CD4-positive, alpha-beta T cell (primary cell): ENCODE measurements at regions not wholly inside any gene's neighbourhood (a gene's known extent, or its start where the extent isn't known, plus 50 kb on each side); places are given as distances from the start of the nearest gene placed in this dataset.

Source experiments
- ATAC-seq: fragments of 200-7000 bp; cut with Tn5 transposase; one replicate; pipeline ENCODE4 v1.10.0; 2022; ENCODE audit warnings: mild to moderate bottlenecking; ENCODE audit not compliant: poor library complexity
- CTCF ChIA-PET: fragments of 350-600 bp; sonication (Branson Sonifier 250); formaldehyde crosslinking; loops from one replicate; lab custom pipeline; 2021; ENCODE audit warnings: antibody characterized with exemption, inconsistent platforms; lab: Charles Lee
- POLR2A ChIA-PET: fragments of 350-600 bp; sonication (Branson Sonifier 250); formaldehyde crosslinking; loops from one replicate; lab custom pipeline; 2021; ENCODE audit warnings: antibody characterized with exemption, inconsistent platforms; lab: Charles Lee
- DNase-seq, 14 experiments: peaks; one replicate each; pipeline ENCODE4 v3.0.0-alpha.2; 2013 to 2020; ENCODE audit warnings: mixed read lengths in 2 of 14
- H3K27ac ChIP-seq, 2 donors: one replicate each; pipeline versions ENCODE4 v1.5.1 to v1.7.0; 2013; ENCODE audit warnings: low read length in 2 of 2, low read depth in 1 of 2, mild to moderate bottlenecking in 1 of 2
- H3K27me3 ChIP-seq, 2 experiments: 1 replicate in 1 of 2; 2 replicates in 1 of 2; pipeline versions ENCODE4 v1.6.1 to v1.7.0; 2013; ENCODE audit warnings: low read length in 2 of 2, control low read depth in 1 of 2, mild to moderate bottlenecking in 1 of 2, moderate library complexity in 1 of 2; ENCODE audit not compliant: insufficient read depth in 2 of 2, control insufficient read depth in 1 of 2
- H3K36me3 ChIP-seq: one replicate; pipeline ENCODE4 v1.6.1; 2013; ENCODE audit warnings: low read length, control low read depth; ENCODE audit not compliant: insufficient read depth
- H3K4me1 ChIP-seq: one replicate; pipeline ENCODE4 v1.6.1; 2013; ENCODE audit warnings: low read length, control low read depth; ENCODE audit not compliant: insufficient read depth
- H3K4me3 ChIP-seq: one replicate; pipeline ENCODE4 v1.5.1; 2013; ENCODE audit warnings: mild to moderate bottlenecking, low read length, moderate library complexity
- H3K9me3 ChIP-seq, 2 experiments: 1 replicate in 1 of 2; 2 replicates in 1 of 2; pipeline versions ENCODE4 v1.6.1 to v1.7.0; 2013; ENCODE audit warnings: low read length in 2 of 2, mild to moderate bottlenecking in 2 of 2, control low read depth in 1 of 2, moderate library complexity in 1 of 2; ENCODE audit not compliant: control insufficient read depth in 1 of 2, insufficient read depth in 1 of 2
- H3K27ac Mint-ChIP-seq: one replicate; pipeline ENCODE4 v1.8.0; 2020; ENCODE audit warnings: mixed read lengths
- H3K27me3 Mint-ChIP-seq: one replicate; pipeline ENCODE4 v1.8.0; 2021; ENCODE audit warnings: mixed read lengths
- H3K36me3 Mint-ChIP-seq: one replicate; pipeline ENCODE4 v1.8.0; 2021; ENCODE audit warnings: low read depth, mixed read lengths
- H3K4me1 Mint-ChIP-seq: one replicate; pipeline ENCODE4 v1.8.0; 2021; ENCODE audit warnings: low read depth, mixed read lengths
- H3K4me3 Mint-ChIP-seq: one replicate; pipeline ENCODE4 v1.8.0; 2020; ENCODE audit warnings: mild to moderate bottlenecking, mixed read lengths
- H3K9me3 Mint-ChIP-seq: one replicate; pipeline ENCODE4 v1.8.0; 2020; ENCODE audit warnings: mixed read lengths
- CTCF ChIP-seq: fragments of 200-600 bp; IDR thresholded peaks from one replicate; pipeline ENCODE4 v1.8.0; 2022; ENCODE audit warnings: antibody characterized with exemption, mild to moderate bottlenecking
- intact Hi-C, 2 experiments: fragments of 100-400 bp; cut with DNase I in 1 of 2; cut with micrococcal nuclease in 1 of 2; formaldehyde crosslinking; loops; one replicate each; pipeline versions ENCODE4 v1.15.1 to v1.9.0; 2023 to 2025; cut with DNase I, micrococcal nuclease

GRCh38 chr11:126149759-126150625, 61.5 kb downstream of the RPUSD4 start:
- CTCF ChIA-PET = no interaction called here
- no peaks in the 10 kb centered on the region for H3K36me3 Mint-ChIP-seq
- intact Hi-C loops = no loop called here

GRCh38 chr11:126148317-126148716, 63.1 kb downstream of the RPUSD4 start:
- Mint-ChIP-seq H3K4me1 (no peaks in the 10 kb centered on the region), H3K9me3 (peaks cover 4% of the 10 kb centered on the region), H3K27me3 (no peaks in the 10 kb centered on the region), H3K27ac (no peak overlapping the region), H3K36me3 (no peaks in the 10 kb centered on the region), H3K4me3 (no peak overlapping the region)
- DNase-seq (no peak), ATAC-seq (no peak)
- no peaks in the 10 kb centered on the region for H3K4me1 ChIP-seq
- no peaks in the 10 kb centered on the region for H3K27me3 ChIP-seq
- no peak overlapping the region for H3K4me3 ChIP-seq
- ChIA-PET POLR2A (no interaction called here), CTCF (no interaction called here)
- TF ChIP-seq CTCF = no peak
- intact Hi-C loops = no loop called here
- H3K36me3 ChIP-seq = no peaks in the 10 kb centered on the region
- H3K27ac ChIP-seq = no peak overlapping the region
- H3K9me3 ChIP-seq = peaks cover 0 to 10% of the 10 kb centered on the region in 2 experiments

More at GRCh38 chr11:126149759-126150625, 61.5 kb downstream of the RPUSD4 start:
- DNase-seq (no peak), ATAC-seq (no peak)
- Mint-ChIP-seq H3K9me3 (peaks cover 4% of the 10 kb centered on the region), H3K27me3 (no peaks in the 10 kb centered on the region), H3K4me3 (no peak overlapping the region), H3K4me1 (no peaks in the 10 kb centered on the region), H3K27ac (no peak overlapping the region)
- Histone ChIP-seq H3K9me3 (peaks cover 0 to 10% of the 10 kb centered on the region in 2 experiments), H3K4me3 (no peak overlapping the region), H3K36me3 (no peaks in the 10 kb centered on the region), H3K4me1 (no peaks in the 10 kb centered on the region), H3K27me3 (no peaks in the 10 kb centered on the region), H3K27ac (no peak overlapping the region)
- no peak for TF ChIP-seq CTCF
- POLR2A ChIA-PET = no interaction called here

GRCh38 chr11:126147208-126148111, 64.0 kb downstream of the RPUSD4 start:
- no peaks in the 10 kb centered on the region for H3K4me1 Mint-ChIP-seq
- peaks cover 4% of the 10 kb centered on the region for H3K9me3 Mint-ChIP-seq
- Histone ChIP-seq H3K27me3 (no peaks in the 10 kb centered on the region), H3K4me3 (no peak overlapping the region), H3K4me1 (no peaks in the 10 kb centered on the region), H3K36me3 (no peaks in the 10 kb centered on the region), H3K9me3 (peaks cover 0 to 10% of the 10 kb centered on the region in 2 experiments), H3K27ac (no peak overlapping the region)
- H3K4me3 Mint-ChIP-seq = no peak overlapping the region
- no peak for DNase-seq
- ATAC-seq = no peak
- no peak overlapping the region for H3K27ac Mint-ChIP-seq
- intact Hi-C loops = no loop called here
- no peaks in the 10 kb centered on the region for H3K27me3 Mint-ChIP-seq
- ChIA-PET POLR2A (no interaction called here), CTCF (no interaction called here)
- TF ChIP-seq CTCF = no peak
- no peaks in the 10 kb centered on the region for H3K36me3 Mint-ChIP-seq
